Left ventricle myocardium inferior (tissue), 1 donor: ENCODE measurements at regions not wholly inside any gene's neighbourhood (a gene's known extent, or its start where the extent isn't known, plus 50 kb on each side); places are given as distances from the start of the nearest gene placed in this dataset.
"Not testable (repeated sequence)": the region's sequence is repeated elsewhere in the genome, so short reads cannot be mapped to it uniquely, and the experiment has no call there.

Source experiments
- DNase-seq: peaks from one replicate; pipeline ENCODE4 v3.0.0-alpha.2; 2020
- H3K27ac ChIP-seq: fragments of 200-600 bp; replicated peaks from 2 replicates; pipeline ENCODE4 v1.8.0; 2021
- H3K27me3 ChIP-seq: fragments of 200-600 bp; 2 replicates; pipeline ENCODE4 v1.8.0; 2021; ENCODE audit warnings: low read depth
- H3K36me3 ChIP-seq: fragments of 200-600 bp; 2 replicates; pipeline ENCODE4 v1.8.0; 2021
- H3K4me1 ChIP-seq: fragments of 200-600 bp; 2 replicates; pipeline ENCODE4 v1.8.0; 2021
- H3K4me3 ChIP-seq: fragments of 200-600 bp; 2 replicates; pipeline ENCODE4 v1.8.0; 2021; ENCODE audit warnings: mild to moderate bottlenecking, moderate library complexity
- H3K9me3 ChIP-seq: fragments of 200-600 bp; replicated peaks from 2 replicates; pipeline ENCODE4 v1.8.0; 2021
- CTCF ChIP-seq: fragments of 200-600 bp; IDR thresholded peaks from 2 replicates; pipeline ENCODE4 v1.8.0; 2021; ENCODE audit warnings: antibody characterized with exemption, mild to moderate bottlenecking, borderline replicate concordance
- intact Hi-C: fragments of 100-400 bp; cut with micrococcal nuclease; formaldehyde crosslinking; loops from one replicate; pipeline ENCODE4 v1.11.0; 2022
- donor health status: DM: no; HTN: yes; CAD: no; lungs with severe emphysema.

GRCh38 chr19:5245631-5246553 lies 94.7 kb downstream of the PTPRS start:
- Histone ChIP-seq H3K27ac (no peak overlapping the region), H3K36me3 (peaks cover 28% of the 10 kb centered on the region), H3K4me3 (no peak overlapping the region), H3K9me3 (no peaks in the 10 kb centered on the region), H3K4me1 (peaks cover 6% of the 10 kb centered on the region), H3K27me3 (no peaks in the 10 kb centered on the region)
- intact Hi-C loops, result no loop called here
- no peak for TF ChIP-seq CTCF
- no peak for DNase-seq

GRCh38 chr19:5244351-5244750 lies 96.3 kb downstream of the PTPRS start:
- TF ChIP-seq CTCF, result no peak

GRCh38 chr19:5243878-5244277 lies 96.7 kb downstream of the PTPRS start:
- no peak overlapping the region for H3K27ac ChIP-seq
- intact Hi-C loops, result no loop called here
- H3K36me3 ChIP-seq, result peaks cover 31% of the 10 kb centered on the region
- no peak overlapping the region for H3K4me3 ChIP-seq
- TF ChIP-seq CTCF, result no peak
- no peaks in the 10 kb centered on the region for H3K27me3 ChIP-seq
- H3K9me3 ChIP-seq, result no peaks in the 10 kb centered on the region
- no peaks in the 10 kb centered on the region for H3K4me1 ChIP-seq
- no peak for DNase-seq

More at GRCh38 chr19:5244351-5244750, 96.3 kb downstream of the PTPRS start:
- DNase-seq, result no peak
- no peak overlapping the region for H3K27ac ChIP-seq
- intact Hi-C loops, result no loop called here
- no peak overlapping the region for H3K4me3 ChIP-seq
- H3K4me1 ChIP-seq, result no peaks in the 10 kb centered on the region
- H3K27me3 ChIP-seq, result no peaks in the 10 kb centered on the region
- H3K36me3 ChIP-seq, result peaks cover 35% of the 10 kb centered on the region
- no peaks in the 10 kb centered on the region for H3K9me3 ChIP-seq

- H3K27me3 ChIP-seq, H3K9me3 ChIP-seq, intact Hi-C loops, H3K4me1 ChIP-seq, H3K27ac ChIP-seq, H3K4me3 ChIP-seq, DNase-seq: not testable (repeated sequence)
- peaks cover 47% of the 10 kb centered on the region for H3K36me3 ChIP-seq
These were observed 98.7 kb downstream of the PTPRS start for GRCh38 chr19:5241896-5242295.

- no peak for TF ChIP-seq CTCF
- no peak overlapping the region for H3K4me3 ChIP-seq
- H3K9me3 ChIP-seq, result no peaks in the 10 kb centered on the region
- H3K27ac ChIP-seq, result no peak overlapping the region
- DNase-seq, result no peak
- intact Hi-C loops, result no loop called here
- H3K27me3 ChIP-seq, result no peaks in the 10 kb centered on the region
- no peaks in the 10 kb centered on the region for H3K4me1 ChIP-seq
- H3K36me3 ChIP-seq, result peaks cover 41% of the 10 kb centered on the region
These were observed 100.6 kb downstream of the PTPRS start for GRCh38 chr19:5240011-5240410.

- Histone ChIP-seq H3K4me3 (no peak overlapping the region), H3K4me1 (no peaks in the 10 kb centered on the region), H3K27ac (no peak overlapping the region), H3K27me3 (no peaks in the 10 kb centered on the region), H3K9me3 (no peaks in the 10 kb centered on the region), H3K36me3 (peaks cover 34% of the 10 kb centered on the region)
- TF ChIP-seq CTCF, result no peak
- intact Hi-C loops, result no loop called here
- no peak for DNase-seq
These were observed 101.9 kb downstream of the PTPRS start for GRCh38 chr19:5238700-5239099.
